SU-DHL-6 (cell line): ENCODE measurements at regions not wholly inside any gene's neighbourhood (a gene's known extent, or its start where the extent isn't known, plus 50 kb on each side); places are given as distances from the start of the nearest gene placed in this dataset.

Source experiments
- H2AFZ ChIP-seq: fragments of 200-600 bp; sonication (generic); 2 replicates; pipeline ENCODE4 v1.6.1; 2014; ENCODE audit warnings: low read depth, mild to moderate bottlenecking, moderate library complexity, mixed read lengths, antibody characterized with exemption, low read length; ENCODE audit not compliant: severe bottlenecking
- H3F3A ChIP-seq: fragments of 200-600 bp; shearing (Covaris generic); 2 replicates; pipeline ENCODE4 v1.6.0; 2016; ENCODE audit warnings: antibody characterized with exemption, mild to moderate bottlenecking; ENCODE audit not compliant: insufficient read depth
- H3K27ac ChIP-seq: fragments of 200-600 bp; sonication (generic); 2 replicates; pipeline ENCODE4 v1.5.1; 2016; ENCODE audit warnings: low read depth, mild to moderate bottlenecking, low read length, moderate library complexity, mixed read lengths
- H3K27me3 ChIP-seq: fragments of 200-600 bp; sonication (generic), shearing (Covaris generic); 2 replicates; pipeline ENCODE4 v1.6.0; 2014; ENCODE audit warnings: mild to moderate bottlenecking, low read length
- H3K36me3 ChIP-seq: fragments of 200-600 bp; sonication (generic); 2 replicates; pipeline ENCODE4 v1.6.1; 2014; ENCODE audit warnings: mild to moderate bottlenecking, low read length, mixed read lengths
- H3K4me2 ChIP-seq: fragments of 300-600, 200-600 bp; shearing (Covaris generic), sonication (generic); 2 replicates; pipeline ENCODE4 v1.6.0; 2014; ENCODE audit warnings: low read length, low read depth, mild to moderate bottlenecking; ENCODE audit not compliant: poor library complexity, severe bottlenecking
- H3K4me3 ChIP-seq: fragments of 200-600 bp; sonication (generic); 2 replicates; pipeline ENCODE4 v1.5.1; 2014; ENCODE audit warnings: antibody characterized with exemption, low read length, mild to moderate bottlenecking, mixed read lengths; ENCODE audit not compliant: insufficient read depth, poor library complexity, severe bottlenecking
- H3K79me2 ChIP-seq: fragments of 200-600 bp; sonication (generic); 2 replicates; pipeline ENCODE4 v1.6.1; 2014; ENCODE audit warnings: mild to moderate bottlenecking, low read length, moderate library complexity; ENCODE audit not compliant: insufficient read depth
- H3K9ac ChIP-seq: fragments of 200-600 bp; sonication (generic); 2 replicates; pipeline ENCODE4 v1.7.0; 2014; ENCODE audit warnings: mild to moderate bottlenecking, low read length
- H3K9me2 ChIP-seq: fragments of 200-600 bp; sonication (generic); replicated peaks from 2 replicates; pipeline ENCODE4 v1.6.1; 2014; ENCODE audit warnings: low read length; ENCODE audit not compliant: insufficient read depth
- H3K9me3 ChIP-seq: fragments of 200-600 bp; sonication (generic); 2 replicates; pipeline ENCODE4 v1.6.1; 2014; ENCODE audit warnings: low read length, mixed read lengths; ENCODE audit not compliant: insufficient read depth
- H4K20me1 ChIP-seq: fragments of 200-600 bp; sonication (generic); 2 replicates; pipeline ENCODE4 v1.6.1; 2014; ENCODE audit warnings: low read depth, mild to moderate bottlenecking, antibody characterized with exemption, low read length, moderate library complexity, mixed read lengths
- CTCF ChIP-seq: fragments of 200-600 bp; sonication (generic); IDR thresholded peaks from one replicate; pipeline ENCODE4 v1.5.1; 2017; ENCODE audit warnings: antibody characterized with exemption, mild to moderate bottlenecking, low read length, moderate library complexity; ENCODE audit not compliant: insufficient read depth, poor library complexity, severe bottlenecking
- EZH2phosphoT487 ChIP-seq: fragments of 200-600 bp; sonication (generic), shearing (Covaris generic); conservative IDR thresholded peaks from 2 replicates; pipeline ENCODE4 v1.6.1; 2018; ENCODE audit warnings: mild to moderate bottlenecking, antibody characterized with exemption, low read length, moderate library complexity, mixed read lengths

- H3K9me3 ChIP-seq: no peaks in the 10 kb centered on the region
- H3K27ac ChIP-seq: no peak overlapping the region
- no peaks in the 10 kb centered on the region for H4K20me1 ChIP-seq
- H3F3A ChIP-seq: no peaks in the 10 kb centered on the region
- H3K9me2 ChIP-seq: no peaks in the 10 kb centered on the region
- no peak overlapping the region for H3K9ac ChIP-seq
- no peak overlapping the region for H3K4me3 ChIP-seq
- peak overlapping the region; percentile 43 for H2AFZ ChIP-seq
- no peaks in the 10 kb centered on the region for H3K79me2 ChIP-seq
- no peaks in the 10 kb centered on the region for H3K36me3 ChIP-seq
- no peak overlapping the region for H3K4me2 ChIP-seq
- TF ChIP-seq CTCF (no peak), EZH2phosphoT487 (no peak)
- H3K27me3 ChIP-seq: no peaks in the 10 kb centered on the region
Observed at GRCh38 chr21:20519076-20519475, 479.1 kb upstream of the NCAM2 start.

GRCh38 chr21:20522611-20523010, 475.6 kb upstream of the NCAM2 start:
- no peak overlapping the region for H3K4me2 ChIP-seq
- H3K9ac ChIP-seq: no peak overlapping the region
- no peaks in the 10 kb centered on the region for H3F3A ChIP-seq
- H3K9me3 ChIP-seq: no peaks in the 10 kb centered on the region
- no peaks in the 10 kb centered on the region for H3K9me2 ChIP-seq
- H3K27me3 ChIP-seq: no peaks in the 10 kb centered on the region
- no peaks in the 10 kb centered on the region for H4K20me1 ChIP-seq
- TF ChIP-seq EZH2phosphoT487 (no peak), CTCF (no peak)
- H3K79me2 ChIP-seq: no peaks in the 10 kb centered on the region
- H3K27ac ChIP-seq: no peak overlapping the region
- no peak overlapping the region for H3K4me3 ChIP-seq
- H3K36me3 ChIP-seq: no peaks in the 10 kb centered on the region
- H2AFZ ChIP-seq: peak overlapping the region; percentile 26

- Histone ChIP-seq H3K36me3 (no peaks in the 10 kb centered on the region), H3K9me2 (no peaks in the 10 kb centered on the region), H3F3A (no peaks in the 10 kb centered on the region), H3K4me2 (no peak overlapping the region), H4K20me1 (no peaks in the 10 kb centered on the region), H3K27me3 (no peaks in the 10 kb centered on the region), H3K27ac (no peak overlapping the region), H2AFZ (peak overlapping the region; percentile 26), H3K79me2 (no peaks in the 10 kb centered on the region), H3K4me3 (no peak overlapping the region), H3K9me3 (no peaks in the 10 kb centered on the region), H3K9ac (no peak overlapping the region)
- TF ChIP-seq EZH2phosphoT487 (no peak), CTCF (no peak)
Observed at GRCh38 chr21:20523191-20523590, 475.0 kb upstream of the NCAM2 start.
